ENCODE measurements at regions not wholly inside any gene's neighbourhood (a gene's known extent, or its start where the extent isn't known, plus 50 kb on each side); places are given as distances from the start of the nearest gene placed in this dataset.

DNA sequence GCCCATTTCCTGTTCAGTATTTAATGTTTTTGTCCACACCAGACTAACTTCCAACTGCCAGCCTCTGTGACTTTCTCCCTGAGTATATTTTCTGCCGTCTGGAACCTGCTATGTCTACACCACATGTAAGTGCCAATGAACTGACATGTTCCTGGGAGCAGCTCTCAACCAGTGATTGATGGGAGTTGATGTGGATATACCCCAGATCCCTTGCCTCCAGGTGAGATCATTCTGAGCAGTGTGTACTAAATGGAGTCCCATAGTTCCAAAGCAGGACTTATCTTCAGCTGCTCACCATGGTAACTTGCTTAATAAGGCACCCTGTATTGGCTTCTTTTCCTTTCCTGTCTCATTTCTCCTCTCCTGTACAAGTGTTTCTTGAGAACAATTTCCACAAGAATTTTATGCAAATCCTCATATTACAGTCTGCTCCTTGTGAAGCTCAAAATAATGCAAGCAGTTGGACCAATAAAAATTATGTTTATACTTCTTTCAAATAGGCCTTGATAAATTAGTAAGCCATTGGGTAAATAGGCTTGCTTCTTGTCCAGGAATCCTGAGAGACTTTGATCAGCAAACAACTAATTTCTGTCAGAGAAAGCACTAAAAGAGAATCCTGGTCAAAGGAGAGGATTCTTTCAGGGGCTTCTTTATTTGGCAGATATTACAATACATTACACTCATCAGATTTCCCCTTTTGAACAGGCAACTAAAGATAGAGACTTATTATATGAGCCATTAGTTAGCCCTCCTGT, 911.7 kb upstream of the NDST4 start:
- TF ChIP-seq, protein P1, sequence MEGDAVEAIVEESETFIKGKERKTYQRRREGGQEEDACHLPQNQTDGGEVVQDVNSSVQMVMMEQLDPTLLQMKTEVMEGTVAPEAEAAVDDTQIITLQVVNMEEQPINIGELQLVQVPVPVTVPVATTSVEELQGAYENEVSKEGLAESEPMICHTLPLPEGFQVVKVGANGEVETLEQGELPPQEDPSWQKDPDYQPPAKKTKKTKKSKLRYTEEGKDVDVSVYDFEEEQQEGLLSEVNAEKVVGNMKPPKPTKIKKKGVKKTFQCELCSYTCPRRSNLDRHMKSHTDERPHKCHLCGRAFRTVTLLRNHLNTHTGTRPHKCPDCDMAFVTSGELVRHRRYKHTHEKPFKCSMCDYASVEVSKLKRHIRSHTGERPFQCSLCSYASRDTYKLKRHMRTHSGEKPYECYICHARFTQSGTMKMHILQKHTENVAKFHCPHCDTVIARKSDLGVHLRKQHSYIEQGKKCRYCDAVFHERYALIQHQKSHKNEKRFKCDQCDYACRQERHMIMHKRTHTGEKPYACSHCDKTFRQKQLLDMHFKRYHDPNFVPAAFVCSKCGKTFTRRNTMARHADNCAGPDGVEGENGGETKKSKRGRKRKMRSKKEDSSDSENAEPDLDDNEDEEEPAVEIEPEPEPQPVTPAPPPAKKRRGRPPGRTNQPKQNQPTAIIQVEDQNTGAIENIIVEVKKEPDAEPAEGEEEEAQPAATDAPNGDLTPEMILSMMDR (conservative IDR thresholded peaks at IDR 0.05 in 1 of 2, IDR thresholded peaks at IDR 0.05 in 1 of 2; ENCODE audit: low read depth in 1 of 2, low read length in 2 of 2) = no peak
- no peak for TF ChIP-seq EZH2 (IDR thresholded peaks at IDR 0.05; ENCODE audit: low read length, missing control alignments)
